T-helper 17 cell (primary cell): ENCODE measurements at regions not wholly inside any gene's neighbourhood (a gene's known extent, or its start where the extent isn't known, plus 50 kb on each side); places are given as distances from the start of the nearest gene placed in this dataset.
"Not testable (repeated sequence)": the region's sequence is repeated elsewhere in the genome, so short reads cannot be mapped to it uniquely, and the experiment has no call there.

Experiments
- ATAC-seq: fragments of 150-1000 bp; cut with Tn5 transposase; 2 replicates; pipeline ENCODE4 v1.10.0; 2021; ENCODE audit warnings: mild to moderate bottlenecking, moderate library complexity
- DNase-seq, 3 donors: peaks; one replicate each; pipeline versions ENCODE4 v3.0.0 to v3.0.0-alpha.2; 2020 to 2021
- H3K9me3 ChIP-seq: one replicate; pipeline ENCODE4 v1.7.0; 2013; ENCODE audit warnings: low read length, mild to moderate bottlenecking; ENCODE audit not compliant: control insufficient read depth, poor library complexity, severe bottlenecking
- H3K27ac Mint-ChIP-seq: one replicate; pipeline ENCODE4 v1.8.0; 2022; ENCODE audit warnings: mild to moderate bottlenecking, moderate library complexity, mixed read lengths
- H3K27me3 Mint-ChIP-seq: one replicate; pipeline ENCODE4 v1.8.0; 2022; ENCODE audit warnings: mixed read lengths
- H3K36me3 Mint-ChIP-seq: one replicate; pipeline ENCODE4 v1.8.0; 2022; ENCODE audit warnings: low read depth, mixed read lengths
- H3K4me1 Mint-ChIP-seq: one replicate; pipeline ENCODE4 v1.8.0; 2022; ENCODE audit warnings: mild to moderate bottlenecking, mixed read lengths
- H3K4me3 Mint-ChIP-seq: one replicate; pipeline ENCODE4 v1.8.0; 2022; ENCODE audit warnings: mild to moderate bottlenecking, moderate library complexity, mixed read lengths

- H3K9me3 ChIP-seq = no peaks in the 10 kb centered on the region
- H3K27ac Mint-ChIP-seq = no peak overlapping the region
- no peak overlapping the region for H3K4me3 Mint-ChIP-seq
- no peaks in the 10 kb centered on the region for H3K36me3 Mint-ChIP-seq
- H3K27me3 Mint-ChIP-seq = no peaks in the 10 kb centered on the region
- DNase-seq (no peak), ATAC-seq (no peak)
- no peaks in the 10 kb centered on the region for H3K4me1 Mint-ChIP-seq
These were observed 210.4 kb upstream of the ELAVL2 start for GRCh38 chr9:24036459-24036858.

- no peaks in the 10 kb centered on the region for H3K9me3 ChIP-seq
- ATAC-seq (no peak), DNase-seq (no peak)
- Mint-ChIP-seq H3K27ac (no peak overlapping the region), H3K4me3 (no peak overlapping the region), H3K36me3 (no peaks in the 10 kb centered on the region), H3K27me3 (no peaks in the 10 kb centered on the region), H3K4me1 (no peaks in the 10 kb centered on the region)
These were observed 209.8 kb upstream of the ELAVL2 start for GRCh38 chr9:24035816-24036215.

GRCh38 chr9:24011881-24012280 is 185.8 kb upstream of the ELAVL2 start:
- no peak overlapping the region for H3K4me3 Mint-ChIP-seq

GRCh38 chr9:24011009-24011717 is 185.1 kb upstream of the ELAVL2 start:
- Mint-ChIP-seq H3K4me3 (no peak overlapping the region), H3K4me1 (no peaks in the 10 kb centered on the region), H3K36me3 (no peaks in the 10 kb centered on the region), H3K27me3 (no peaks in the 10 kb centered on the region), H3K27ac (no peak overlapping the region)
- ATAC-seq (no peak), DNase-seq (no peak)
- H3K9me3 ChIP-seq = no peaks in the 10 kb centered on the region

More at GRCh38 chr9:24011881-24012280, 185.8 kb upstream of the ELAVL2 start:
- Mint-ChIP-seq H3K27me3 (no peaks in the 10 kb centered on the region), H3K36me3 (no peaks in the 10 kb centered on the region), H3K27ac (no peak overlapping the region), H3K4me1 (no peaks in the 10 kb centered on the region)
- DNase-seq (no peak), ATAC-seq (no peak)
- no peaks in the 10 kb centered on the region for H3K9me3 ChIP-seq

GRCh38 chr9:24009322-24009721 is 183.3 kb upstream of the ELAVL2 start:
- Mint-ChIP-seq H3K27ac (no peak overlapping the region), H3K4me3 (no peak overlapping the region), H3K36me3 (no peaks in the 10 kb centered on the region), H3K4me1 (no peaks in the 10 kb centered on the region), H3K27me3 (no peaks in the 10 kb centered on the region)
- ATAC-seq (no peak), DNase-seq (no peak)
- no peaks in the 10 kb centered on the region for H3K9me3 ChIP-seq

- H3K36me3 Mint-ChIP-seq = no peaks in the 10 kb centered on the region
- H3K27ac Mint-ChIP-seq = no peak overlapping the region
- ATAC-seq (no peak), DNase-seq (no peak)
- no peaks in the 10 kb centered on the region for H3K4me1 Mint-ChIP-seq
- H3K9me3 ChIP-seq = no peaks in the 10 kb centered on the region
- H3K27me3 Mint-ChIP-seq = no peaks in the 10 kb centered on the region
- no peak overlapping the region for H3K4me3 Mint-ChIP-seq
These were observed 181.1 kb upstream of the ELAVL2 start for GRCh38 chr9:24007185-24007584.

- H3K36me3 Mint-ChIP-seq, ATAC-seq, DNase-seq, H3K27me3 Mint-ChIP-seq, H3K4me1 Mint-ChIP-seq, H3K27ac Mint-ChIP-seq, H3K9me3 ChIP-seq, H3K4me3 Mint-ChIP-seq: not testable (repeated sequence)
These were observed 165.8 kb upstream of the ELAVL2 start for GRCh38 chr9:23991874-23992273.

- Mint-ChIP-seq H3K27me3 (no peaks in the 10 kb centered on the region), H3K27ac (no peak overlapping the region), H3K36me3 (no peaks in the 10 kb centered on the region), H3K4me1 (no peaks in the 10 kb centered on the region), H3K4me3 (no peak overlapping the region)
- ATAC-seq = no peak
- peaks cover 2% of the 10 kb centered on the region for H3K9me3 ChIP-seq
- DNase-seq = no peak
These were observed 153.5 kb upstream of the ELAVL2 start for GRCh38 chr9:23979491-23979890.

GRCh38 chr9:23962101-23962500 is 136.1 kb upstream of the ELAVL2 start:
- no peak for ATAC-seq
- Mint-ChIP-seq H3K36me3 (no peaks in the 10 kb centered on the region), H3K27me3 (no peaks in the 10 kb centered on the region), H3K27ac (no peak overlapping the region), H3K4me1 (no peaks in the 10 kb centered on the region), H3K4me3 (no peak overlapping the region)
- no peaks in the 10 kb centered on the region for H3K9me3 ChIP-seq
- DNase-seq = no peak

GRCh38 chr9:23945897-23946296 is 119.9 kb upstream of the ELAVL2 start:
- no peaks in the 10 kb centered on the region for H3K9me3 ChIP-seq
- H3K4me3 Mint-ChIP-seq = no peak overlapping the region
- H3K36me3 Mint-ChIP-seq = no peaks in the 10 kb centered on the region
- no peak for DNase-seq
- no peaks in the 10 kb centered on the region for H3K27me3 Mint-ChIP-seq
- no peaks in the 10 kb centered on the region for H3K4me1 Mint-ChIP-seq
- H3K27ac Mint-ChIP-seq = no peak overlapping the region
- ATAC-seq = no peak

- H3K27me3 Mint-ChIP-seq = no peaks in the 10 kb centered on the region
- no peak overlapping the region for H3K4me3 Mint-ChIP-seq
- DNase-seq = no peak
- no peak overlapping the region for H3K27ac Mint-ChIP-seq
- no peaks in the 10 kb centered on the region for H3K9me3 ChIP-seq
- ATAC-seq = no peak
- H3K36me3 Mint-ChIP-seq = no peaks in the 10 kb centered on the region
- no peaks in the 10 kb centered on the region for H3K4me1 Mint-ChIP-seq
These were observed 115.0 kb upstream of the ELAVL2 start for GRCh38 chr9:23941051-23941450.

- no peak for DNase-seq
- Mint-ChIP-seq H3K4me1 (no peaks in the 10 kb centered on the region), H3K36me3 (no peaks in the 10 kb centered on the region), H3K27me3 (no peaks in the 10 kb centered on the region), H3K4me3 (no peak overlapping the region), H3K27ac (no peak overlapping the region)
- ATAC-seq = no peak
- no peaks in the 10 kb centered on the region for H3K9me3 ChIP-seq
These were observed 112.9 kb upstream of the ELAVL2 start for GRCh38 chr9:23938908-23939307.

GRCh38 chr9:23934291-23934906 is 108.4 kb upstream of the ELAVL2 start:
- peaks cover 4% of the 10 kb centered on the region for H3K9me3 ChIP-seq
- Mint-ChIP-seq H3K4me3 (no peak overlapping the region), H3K27me3 (no peaks in the 10 kb centered on the region), H3K27ac (no peak overlapping the region), H3K4me1 (no peaks in the 10 kb centered on the region), H3K36me3 (no peaks in the 10 kb centered on the region)
- no peak for DNase-seq
- no peak for ATAC-seq

- peaks cover 4% of the 10 kb centered on the region for H3K9me3 ChIP-seq
- DNase-seq = no peak
- no peak overlapping the region for H3K4me3 Mint-ChIP-seq
These were observed 107.3 kb upstream of the ELAVL2 start for GRCh38 chr9:23933348-23933747.

More at GRCh38 chr9:23933348-23933747, 107.3 kb upstream of the ELAVL2 start:
- Mint-ChIP-seq H3K36me3 (no peaks in the 10 kb centered on the region), H3K27me3 (no peaks in the 10 kb centered on the region), H3K27ac (no peak overlapping the region), H3K4me1 (no peaks in the 10 kb centered on the region)
- no peak for ATAC-seq
